B cell (primary cell): ENCODE measurements at regions not wholly inside any gene's neighbourhood (a gene's known extent, or its start where the extent isn't known, plus 50 kb on each side); places are given as distances from the start of the nearest gene placed in this dataset.

Experiments used
- ATAC-seq: fragments of 200-7000 bp; cut with Tn5 transposase; one replicate; pipeline ENCODE4 v1.10.0; 2021; ENCODE audit warnings: low read depth, mild to moderate bottlenecking, moderate number of reproducible peaks, moderate library complexity
- CTCF ChIA-PET: fragments of 350-600 bp; sonication (Branson Sonifier 250); formaldehyde crosslinking; loops from one replicate; lab custom pipeline; 2021; ENCODE audit warnings: antibody characterized with exemption, inconsistent platforms; lab: Charles Lee
- POLR2A ChIA-PET: fragments of 350-600 bp; sonication (Branson Sonifier 250); formaldehyde crosslinking; loops from one replicate; lab custom pipeline; 2021; ENCODE audit warnings: antibody characterized with exemption; lab: Charles Lee
- DNase-seq: peaks from one replicate; pipeline ENCODE4 v3.0.0; 2013
- H2AFZ ChIP-seq: 2 replicates; pipeline ENCODE4 v1.6.1; 2012; ENCODE audit warnings: mild to moderate bottlenecking, low read depth, low read length; ENCODE audit not compliant: insufficient read depth, poor library complexity, severe bottlenecking
- H3K27ac ChIP-seq, 2 donors: 1 replicate in 1 of 2; 2 replicates in 1 of 2; pipeline ENCODE4 v1.5.1; 2012 to 2013; ENCODE audit warnings: low read length in 2 of 2, mild to moderate bottlenecking in 2 of 2, moderate library complexity in 1 of 2
- H3K27me3 ChIP-seq, 4 experiments: fragments of 200-600 bp in 1 of 4; sonication (generic) in 1 of 4; replicated peaks in 1 of 4; 1 replicate in 2 of 4; 2 replicates in 2 of 4; pipeline versions ENCODE4 v1.6.1 to v1.7.0; 2013 to 2016; ENCODE audit warnings: low read length in 3 of 4, mild to moderate bottlenecking in 2 of 4, mixed read lengths in 1 of 4, moderate library complexity in 1 of 4; ENCODE audit not compliant: insufficient read depth in 4 of 4, control insufficient read depth in 3 of 4; ENCODE audit errors: control extremely low read depth in 1 of 4
- H3K36me3 ChIP-seq, 2 experiments: replicated peaks in 1 of 2; 1 replicate in 1 of 2; 2 replicates in 1 of 2; pipeline versions ENCODE4 v1.6.1 to v1.7.1; 2013; ENCODE audit warnings: low read length in 1 of 2; ENCODE audit not compliant: insufficient read depth in 2 of 2, control insufficient read depth in 1 of 2; ENCODE audit errors: control extremely low read depth in 1 of 2, extremely low read depth in 1 of 2
- H3K4me1 ChIP-seq, 2 donors: fragments of 200-600 bp in 1 of 2; sonication (generic) in 1 of 2; 1 replicate in 1 of 2; 2 replicates in 1 of 2; pipeline versions ENCODE4 v1.5.1 to v1.6.1; 2013 to 2017; ENCODE audit warnings: low read length in 2 of 2; ENCODE audit not compliant: control insufficient read depth in 2 of 2, insufficient read depth in 2 of 2
- H3K4me2 ChIP-seq: replicated peaks from 2 replicates; pipeline ENCODE3; 2012; ENCODE audit warnings: mild to moderate bottlenecking, low read depth, low read length; ENCODE audit not compliant: poor library complexity, severe bottlenecking
- H3K4me3 ChIP-seq, 5 experiments: fragments of 200-600 bp in 1 of 5; sonication (generic) in 1 of 5; 1 replicate in 3 of 5; 2 replicates in 2 of 5; pipeline versions ENCODE4 v1.5.1 to v1.7.0; 2011 to 2016; ENCODE audit warnings: low read length in 4 of 5, mild to moderate bottlenecking in 4 of 5, low read depth in 2 of 5, control low read depth in 1 of 5, moderate library complexity in 1 of 5; ENCODE audit not compliant: insufficient read depth in 1 of 5; ENCODE audit errors: control extremely low read depth in 1 of 5, extremely low read depth in 1 of 5
- H3K79me2 ChIP-seq: fragments of 200-600 bp; sonication (generic); one replicate; pipeline ENCODE4 v1.6.0; 2016; ENCODE audit warnings: low read length; ENCODE audit not compliant: control insufficient read depth, insufficient read depth
- H3K9ac ChIP-seq: fragments of 200-600 bp; sonication (generic); 2 replicates; pipeline ENCODE4 v1.6.1; 2017; ENCODE audit warnings: mild to moderate bottlenecking, low read length, moderate library complexity
- H3K9me3 ChIP-seq, 3 donors: one replicate each; pipeline versions ENCODE4 v1.6.1 to v1.7.1; 2013; ENCODE audit warnings: low read length in 2 of 3; ENCODE audit not compliant: control insufficient read depth in 2 of 3, insufficient read depth in 1 of 3; ENCODE audit errors: control extremely low read depth in 1 of 3
- H4K20me1 ChIP-seq: 2 replicates; pipeline ENCODE4 v1.6.0; 2012; ENCODE audit warnings: mild to moderate bottlenecking, low read length; ENCODE audit not compliant: insufficient read depth, control insufficient read depth, poor library complexity, severe bottlenecking
- H3K27ac Mint-ChIP-seq: one replicate; pipeline ENCODE4 v1.8.0; 2021; ENCODE audit warnings: mixed read lengths
- H3K27me3 Mint-ChIP-seq: one replicate; pipeline ENCODE4 v1.8.0; 2021; ENCODE audit warnings: mixed read lengths
- H3K4me1 Mint-ChIP-seq: one replicate; pipeline ENCODE4 v1.8.0; 2021; ENCODE audit warnings: mixed read lengths
- H3K4me3 Mint-ChIP-seq: one replicate; pipeline ENCODE4 v1.8.0; 2021; ENCODE audit warnings: mixed read lengths
- H3K9me3 Mint-ChIP-seq: one replicate; pipeline ENCODE4 v1.8.0; 2022; ENCODE audit warnings: mixed read lengths; ENCODE audit not compliant: insufficient read depth
- EZH2 ChIP-seq: IDR thresholded peaks from 2 replicates; pipeline ENCODE4 v1.6.1; 2012; ENCODE audit warnings: borderline replicate concordance, low read depth, mild to moderate bottlenecking, moderate library complexity, low read length; ENCODE audit not compliant: insufficient read depth, poor library complexity, severe bottlenecking
- WGBS: methylation state at CpG from one replicate; pipeline ENCODE4 v1.1.5; 2013; ENCODE audit warnings: missing lambda C conversion rate; ENCODE audit not compliant: insufficient coverage; 5-methylcytosine and 5-hydroxymethylcytosine counted together
- intact Hi-C: fragments of 100-400 bp; cut with micrococcal nuclease; formaldehyde crosslinking; loops from one replicate; pipeline ENCODE4 v1.10.0; 2022
- TF ChIP-seq, protein P1 (sequence below): fragments of 200-600 bp; IDR thresholded peaks from one replicate; pipeline ENCODE4 v1.8.0; 2022; ENCODE audit warnings: antibody characterized with exemption, mild to moderate bottlenecking

DNA sequence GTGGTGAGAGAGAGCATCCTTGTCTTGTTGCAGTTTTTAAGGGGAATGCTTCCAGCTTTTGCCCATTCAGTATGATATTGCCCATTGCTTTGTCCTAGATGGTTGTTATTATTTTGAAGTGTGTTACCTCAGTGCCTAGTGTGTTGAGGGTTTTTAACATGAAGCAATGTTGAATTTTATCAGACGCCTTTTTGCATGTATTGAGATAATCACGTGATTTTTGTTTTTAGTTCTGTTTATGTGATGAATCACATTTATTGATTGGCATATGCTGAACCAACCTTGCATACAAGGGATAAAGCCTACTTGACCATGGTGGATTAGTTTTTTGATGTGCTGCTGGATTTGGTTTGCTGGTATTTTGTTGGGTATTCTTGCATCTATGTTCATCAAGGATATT is 302.3 kb upstream of the G2E3 start:
- Histone ChIP-seq H3K9ac (no peak overlapping the region), H4K20me1 (no peaks in the 10 kb centered on the region), H3K9me3 (peaks cover 0 to 2% (median 0%) of the 10 kb centered on the region in 3 donors), H3K79me2 (no peaks in the 10 kb centered on the region), H3K27ac (no peak overlapping the region), H2AFZ (no peak overlapping the region), H3K36me3 (no peaks in the 10 kb centered on the region), H3K27me3 (no peaks in the 10 kb centered on the region), H3K4me2 (no peak overlapping the region), H3K4me3 (no peak overlapping the region), H3K4me1 (no peaks in the 10 kb centered on the region)
- H3K4me3 Mint-ChIP-seq, result no peak overlapping the region
- DNase-seq (no peak), ATAC-seq (no peak)
- TF ChIP-seq, protein P1, sequence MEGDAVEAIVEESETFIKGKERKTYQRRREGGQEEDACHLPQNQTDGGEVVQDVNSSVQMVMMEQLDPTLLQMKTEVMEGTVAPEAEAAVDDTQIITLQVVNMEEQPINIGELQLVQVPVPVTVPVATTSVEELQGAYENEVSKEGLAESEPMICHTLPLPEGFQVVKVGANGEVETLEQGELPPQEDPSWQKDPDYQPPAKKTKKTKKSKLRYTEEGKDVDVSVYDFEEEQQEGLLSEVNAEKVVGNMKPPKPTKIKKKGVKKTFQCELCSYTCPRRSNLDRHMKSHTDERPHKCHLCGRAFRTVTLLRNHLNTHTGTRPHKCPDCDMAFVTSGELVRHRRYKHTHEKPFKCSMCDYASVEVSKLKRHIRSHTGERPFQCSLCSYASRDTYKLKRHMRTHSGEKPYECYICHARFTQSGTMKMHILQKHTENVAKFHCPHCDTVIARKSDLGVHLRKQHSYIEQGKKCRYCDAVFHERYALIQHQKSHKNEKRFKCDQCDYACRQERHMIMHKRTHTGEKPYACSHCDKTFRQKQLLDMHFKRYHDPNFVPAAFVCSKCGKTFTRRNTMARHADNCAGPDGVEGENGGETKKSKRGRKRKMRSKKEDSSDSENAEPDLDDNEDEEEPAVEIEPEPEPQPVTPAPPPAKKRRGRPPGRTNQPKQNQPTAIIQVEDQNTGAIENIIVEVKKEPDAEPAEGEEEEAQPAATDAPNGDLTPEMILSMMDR, result no peak
- no peak for TF ChIP-seq EZH2
- intact Hi-C loops, result no loop called here
- ChIA-PET CTCF (no interaction called here), POLR2A (no interaction called here)
- WGBS, result no CpG with 5 or more reads among the region's 2 CpGs
- no peaks in the 10 kb centered on the region for H3K4me1 Mint-ChIP-seq
- no peaks in the 10 kb centered on the region for H3K9me3 Mint-ChIP-seq
- H3K27ac Mint-ChIP-seq, result no peak overlapping the region
- no peaks in the 10 kb centered on the region for H3K27me3 Mint-ChIP-seq

DNA sequence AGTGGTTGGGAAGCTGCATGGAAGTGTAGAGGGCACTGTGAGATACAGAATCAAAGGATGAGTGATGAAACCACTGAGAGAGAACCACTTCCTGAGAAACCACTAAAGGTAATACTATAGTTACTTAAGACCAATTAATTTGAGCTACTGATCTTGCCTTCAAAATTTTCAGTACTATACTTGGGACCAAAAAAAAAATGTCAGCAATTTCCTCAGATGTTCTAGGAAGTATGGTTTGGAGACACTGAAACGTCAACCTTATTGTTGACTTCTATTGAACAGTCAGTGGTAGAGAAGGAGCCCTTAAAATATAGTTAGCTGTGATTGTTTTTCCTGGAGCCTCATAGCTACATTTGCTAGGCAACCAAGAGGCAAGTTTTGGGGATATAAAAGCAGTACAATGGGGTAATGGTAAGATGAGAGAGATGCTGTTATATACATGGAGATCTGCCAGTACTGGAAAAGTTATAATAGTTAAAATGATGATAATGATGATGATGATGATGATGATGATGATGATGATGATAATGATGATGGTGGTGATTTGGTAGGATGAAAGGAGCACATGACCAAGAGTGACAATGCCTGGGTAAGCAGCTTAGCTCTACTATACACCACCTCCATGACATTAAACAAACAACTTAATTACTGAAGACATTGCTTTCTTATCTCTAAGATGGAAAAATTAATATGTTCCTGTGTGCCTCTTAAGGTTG is 300.9 kb upstream of the G2E3 start:
- Histone ChIP-seq H4K20me1 (no peaks in the 10 kb centered on the region), H3K27me3 (no peaks in the 10 kb centered on the region), H3K4me1 (no peaks in the 10 kb centered on the region), H3K36me3 (no peaks in the 10 kb centered on the region), H3K9me3 (peaks cover 0 to 2% (median 0%) of the 10 kb centered on the region in 3 donors), H3K79me2 (no peaks in the 10 kb centered on the region), H3K27ac (no peak overlapping the region), H3K4me2 (no peak overlapping the region), H3K9ac (no peak overlapping the region), H2AFZ (no peak overlapping the region), H3K4me3 (no peak overlapping the region)
- H3K9me3 Mint-ChIP-seq, result no peaks in the 10 kb centered on the region
- intact Hi-C loops, result no loop called here
- 88% methylated on average over 1 of the region's 1 CpG for WGBS
- no peak for TF ChIP-seq EZH2
- H3K27ac Mint-ChIP-seq, result no peak overlapping the region
- ChIA-PET CTCF (interaction anchor here (6.0 kb wide), 1 partner anchor 13 kb away, joined by 29 read pairs; no protein-coding TSS in a partner anchor), POLR2A (no interaction called here)
- no peaks in the 10 kb centered on the region for H3K4me1 Mint-ChIP-seq
- ATAC-seq (no peak), DNase-seq (no peak)
- no peak overlapping the region for H3K4me3 Mint-ChIP-seq
- H3K27me3 Mint-ChIP-seq, result no peaks in the 10 kb centered on the region
